K562 (cell line): ENCODE measurements at regions not wholly inside any gene's neighbourhood (a gene's known extent, or its start where the extent isn't known, plus 50 kb on each side); places are given as distances from the start of the nearest gene placed in this dataset.

Experiments used
- ATAC-seq: fragments of 200-7000 bp; cut with Tn5 transposase; 3 replicates; pipeline ENCODE4 v1.9.1; 2020; ENCODE audit warnings: moderate library complexity
- BruUV-seq: library from RNA; stranded (reverse); fragments of 400-500 nt; replicated peaks from 2 replicates; lab custom pipeline; 2021; lab: Mats Ljungman, UMichigan
- CTCF ChIA-PET: fragments of 300-600 bp; formaldehyde crosslinking; extraction: SDS; loops from one replicate; lab custom pipeline; 2021; ENCODE audit warnings: low intra/inter-chr PET ratio; lab: Yijun Ruan, JAX
- POLR2A ChIA-PET: fragments of 300-600, 350-650 bp; sonication (Branson Sonifier 250); formaldehyde crosslinking; extraction: SDS; loops from one replicate; lab custom pipeline; 2021; ENCODE audit warnings: antibody characterized with exemption, inconsistent platforms; lab: Yijun Ruan, JAX
- DNase-seq, 4 experiments: peaks; one replicate each; pipeline versions ENCODE4 v3.0.0 to v3.0.0-alpha.2; 2011 to 2018; ENCODE audit warnings: low spot score in 3 of 4, mixed read lengths in 3 of 4; ENCODE audit errors: extremely low read depth in 1 of 4
- FAIRE-seq: peaks from 2 replicates; lab custom pipeline; 2011; peaks lifted over from hg19 to GRCh38; lab: Jason Lieb, UNC
- H2AFZ ChIP-seq: 2 replicates; pipeline ENCODE4 v1.6.0; 2011; ENCODE audit warnings: low read depth, low read length, control low read depth, inconsistent platforms
- H3K27ac ChIP-seq: fragments of 200-600 bp; 3 replicates; pipeline ENCODE4 v1.8.0; 2011; ENCODE audit warnings: low read depth, mild to moderate bottlenecking, control low read depth, inconsistent platforms, low read length, moderate library complexity, mixed read lengths; ENCODE audit errors: extremely low read depth
- H3K27me3 ChIP-seq, 2 experiments: fragments of 300-600 bp in 1 of 2; 2 replicates in 1 of 2; 3 replicates in 1 of 2; pipeline versions ENCODE4 v1.6.0 to v1.8.0; 2011; ENCODE audit warnings: inconsistent platforms in 2 of 2, low read length in 2 of 2, mild to moderate bottlenecking in 1 of 2, mixed read lengths in 1 of 2, moderate library complexity in 1 of 2; ENCODE audit not compliant: control insufficient read depth in 2 of 2, insufficient read depth in 2 of 2
- H3K36me3 ChIP-seq: fragments of 300-600 bp; 3 replicates; pipeline ENCODE4 v1.8.0; 2011; ENCODE audit warnings: mild to moderate bottlenecking, low read length, inconsistent platforms; ENCODE audit not compliant: control insufficient read depth, insufficient read depth
- H3K4me1 ChIP-seq, 2 experiments: fragments of 200-600 bp in 1 of 2; replicated peaks in 1 of 2; 2 replicates in 1 of 2; 3 replicates in 1 of 2; pipeline versions ENCODE4 v1.5.1 to v1.8.0; 2011; ENCODE audit warnings: inconsistent platforms in 2 of 2, low read length in 2 of 2, mild to moderate bottlenecking in 1 of 2, mixed read lengths in 1 of 2, moderate library complexity in 1 of 2; ENCODE audit not compliant: control insufficient read depth in 2 of 2, insufficient read depth in 2 of 2
- H3K4me2 ChIP-seq: 2 replicates; pipeline ENCODE4 v1.6.1; 2011; ENCODE audit warnings: low read length, control low read depth, inconsistent platforms, mixed read lengths; ENCODE audit not compliant: insufficient read depth
- H3K4me3 ChIP-seq: fragments of 200-600 bp; sonication (generic), shearing (Covaris generic); 2 replicates; pipeline ENCODE4 v1.5.1; 2016; ENCODE audit warnings: control low read depth, inconsistent platforms
- H3K79me2 ChIP-seq: fragments of 200-600 bp; 3 replicates; pipeline ENCODE4 v1.8.0; 2011; ENCODE audit warnings: low read length, inconsistent platforms; ENCODE audit not compliant: control insufficient read depth, insufficient read depth
- H3K9ac ChIP-seq, 2 experiments: 2 replicates each; pipeline versions ENCODE4 v1.6.0 to v1.6.1; 2011; ENCODE audit warnings: low read depth in 2 of 2, low read length in 2 of 2, control low read depth in 1 of 2, inconsistent platforms in 1 of 2, mild to moderate bottlenecking in 1 of 2, mixed read lengths in 1 of 2; ENCODE audit not compliant: insufficient read depth in 1 of 2
- H3K9me1 ChIP-seq: one replicate; pipeline ENCODE4 v1.6.0; 2011; ENCODE audit warnings: inconsistent platforms, mild to moderate bottlenecking, low read length, moderate library complexity; ENCODE audit not compliant: control insufficient read depth, insufficient read depth
- H3K9me3 ChIP-seq: replicated peaks from 2 replicates; pipeline ENCODE4 v1.5.1; 2011; ENCODE audit warnings: low read depth, low read length, inconsistent platforms; ENCODE audit not compliant: control insufficient read depth, insufficient read depth
- H4K20me1 ChIP-seq: replicated peaks from 2 replicates; pipeline ENCODE4 v1.6.1; 2011; ENCODE audit warnings: low read length, inconsistent platforms, mixed read lengths; ENCODE audit not compliant: control insufficient read depth, insufficient read depth
- EGR1 ChIP-seq: fragments of 450-650 bp; conservative IDR thresholded peaks from 2 replicates; pipeline ENCODE4 v1.6.1; 2017; ENCODE audit warnings: mild to moderate bottlenecking
- FIP1L1 ChIP-seq: fragments of 200-400 bp; formaldehyde crosslinking; IDR thresholded peaks from 2 replicates; pipeline ENCODE4 v1.6.1; 2018; ENCODE audit warnings: mild to moderate bottlenecking, low read depth, low read length; ENCODE audit not compliant: poor library complexity, severe bottlenecking
- KHSRP ChIP-seq: fragments of 450-650 bp; IDR thresholded peaks from 2 replicates; pipeline ENCODE4 v1.6.1; 2017
- MYBL2 ChIP-seq, 2 experiments: fragments of 450-650 bp in 1 of 2; sonication (generic) in 1 of 2; formaldehyde crosslinking in 1 of 2; IDR thresholded peaks; 2 replicates each; pipeline versions ENCODE4 v1.6.1 to v1.8.1; 2017 to 2022; ENCODE audit warnings: borderline replicate concordance in 1 of 2, inconsistent platforms in 1 of 2, low read depth in 1 of 2, mild to moderate bottlenecking in 1 of 2, missing genetic modification reagents in 1 of 2, moderate library complexity in 1 of 2
- POLR2G ChIP-seq: fragments of 200-400 bp; formaldehyde crosslinking; IDR thresholded peaks from 2 replicates; pipeline ENCODE4 v1.6.1; 2017; ENCODE audit warnings: low read depth, mild to moderate bottlenecking, antibody characterized with exemption, low read length, moderate library complexity
- RBM17 ChIP-seq: fragments of 200-400 bp; formaldehyde crosslinking; IDR thresholded peaks from 2 replicates; pipeline ENCODE4 v1.6.1; 2017; ENCODE audit warnings: low read depth, mild to moderate bottlenecking, low read length, borderline replicate concordance
- SUPT5H ChIP-seq: fragments of 450-650 bp; IDR thresholded peaks from 2 replicates; pipeline ENCODE4 v1.6.1; 2016
- TAF1 ChIP-seq: IDR thresholded peaks from 2 replicates; pipeline ENCODE4 v1.6.1; 2011; ENCODE audit warnings: mild to moderate bottlenecking, low read length, moderate library complexity; ENCODE audit not compliant: insufficient read depth, control insufficient read depth, severe bottlenecking; ENCODE audit errors: extremely low read depth
- TCF7L2 ChIP-seq: fragments of 150-350 bp; IDR thresholded peaks from 2 replicates; pipeline ENCODE4 v1.6.1; 2016; ENCODE audit warnings: low read depth, mild to moderate bottlenecking, low read length, moderate library complexity
- TEAD2 ChIP-seq: fragments of 450-650 bp; IDR thresholded peaks from 2 replicates; pipeline ENCODE4 v1.6.1; 2016; ENCODE audit warnings: missing genetic modification characterization, control low read depth, missing compliant biosample characterization
- TFE3 ChIP-seq: fragments of 450-650 bp; formaldehyde crosslinking; IDR thresholded peaks from 2 replicates; pipeline ENCODE4 v1.4.0; 2020; ENCODE audit warnings: mild to moderate bottlenecking, mixed read lengths
- ZBTB17 ChIP-seq: fragments of 450-650 bp; formaldehyde crosslinking; IDR thresholded peaks from 2 replicates; pipeline ENCODE4 v1.4.0; 2020; ENCODE audit warnings: mild to moderate bottlenecking
- ZNF184 ChIP-seq: sonication (generic); formaldehyde crosslinking; IDR thresholded peaks from 2 replicates; pipeline ENCODE4 v1.5.0; 2020; ENCODE audit warnings: missing genetic modification reagents
- ZNF316 ChIP-seq: fragments of 450-650 bp; IDR thresholded peaks from 2 replicates; pipeline ENCODE4 v1.6.1; 2016
- WGBS: fragments of 100-300 bp; shearing (Covaris generic); methylation state at CpG from one replicate; pipeline ENCODE4 v1.1.6; 2016; ENCODE audit warnings: low coverage, mixed read lengths; ENCODE audit not compliant: insufficient coverage; ENCODE audit errors: missing lambda C conversion rate; 5-methylcytosine and 5-hydroxymethylcytosine counted together
- in situ Hi-C: fragments of 300-500 bp; cut with MboI; formaldehyde crosslinking; loops from 4 replicates; pipeline ENCODE4 v1.15.0; 2018; ENCODE audit warnings: inconsistent platforms, mixed read lengths
- intact Hi-C: fragments of 100-400 bp; cut with micrococcal nuclease; formaldehyde crosslinking; loops from 2 replicates; pipeline ENCODE4 v1.14.2; 2022
- TF ChIP-seq, protein P1 (sequence below): fragments of 250-450 bp; sonication (Bioruptor Pico); IDR thresholded peaks from 2 replicates; pipeline ENCODE4 v1.5.0; 2021; ENCODE audit warnings: mild to moderate bottlenecking, borderline replicate concordance

DNA sequence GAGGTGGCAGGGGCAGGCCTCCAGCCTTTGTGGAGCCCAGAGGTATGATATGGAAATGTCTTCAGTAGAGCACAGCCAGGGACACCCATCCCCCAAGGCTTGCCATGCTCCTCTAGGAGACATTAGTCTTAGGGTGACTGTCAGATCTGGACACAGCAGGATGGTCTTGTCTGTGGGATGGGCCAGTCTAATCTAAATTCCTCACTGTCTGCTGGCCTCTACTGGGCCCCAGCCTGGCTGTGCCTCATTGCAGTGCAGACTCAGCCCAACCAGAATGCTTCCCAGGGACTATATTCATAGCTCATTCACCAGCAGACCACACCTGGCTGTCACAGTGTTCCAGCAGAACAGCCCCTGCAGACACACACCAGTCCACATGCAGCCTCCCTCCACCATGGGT lies 129.5 kb upstream of the MRPS30 start (continued):
- TF ChIP-seq ZBTB17 (CRISPR knock-in tag) (no peak), ZNF316 (no peak), MYBL2 (IDR thresholded peaks at IDR 0.05; ENCODE audit: low read depth) (no peak), MYBL2 (CRISPR knock-in tag; IDR thresholded peaks at IDR 0.05; ENCODE audit: borderline replicate concordance) (no peak), FIP1L1 (no peak)
- TF ChIP-seq, protein P1, sequence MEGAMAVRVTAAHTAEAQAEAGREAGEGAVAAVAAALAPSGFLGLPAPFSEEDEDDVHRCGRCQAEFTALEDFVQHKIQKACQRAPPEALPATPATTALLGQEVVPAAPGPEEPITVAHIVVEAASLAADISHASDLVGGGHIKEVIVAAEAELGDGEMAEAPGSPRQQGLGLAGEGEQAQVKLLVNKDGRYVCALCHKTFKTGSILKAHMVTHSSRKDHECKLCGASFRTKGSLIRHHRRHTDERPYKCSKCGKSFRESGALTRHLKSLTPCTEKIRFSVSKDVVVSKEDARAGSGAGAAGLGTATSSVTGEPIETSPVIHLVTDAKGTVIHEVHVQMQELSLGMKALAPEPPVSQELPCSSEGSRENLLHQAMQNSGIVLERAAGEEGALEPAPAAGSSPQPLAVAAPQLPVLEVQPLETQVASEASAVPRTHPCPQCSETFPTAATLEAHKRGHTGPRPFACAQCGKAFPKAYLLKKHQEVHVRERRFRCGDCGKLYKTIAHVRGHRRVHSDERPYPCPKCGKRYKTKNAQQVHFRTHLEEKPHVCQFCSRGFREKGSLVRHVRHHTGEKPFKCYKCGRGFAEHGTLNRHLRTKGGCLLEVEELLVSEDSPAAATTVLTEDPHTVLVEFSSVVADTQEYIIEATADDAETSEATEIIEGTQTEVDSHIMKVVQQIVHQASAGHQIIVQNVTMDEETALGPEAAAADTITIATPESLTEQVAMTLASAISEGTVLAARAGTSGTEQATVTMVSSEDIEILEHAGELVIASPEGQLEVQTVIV (CRISPR knock-in tag) = no peak
- TF ChIP-seq, all 486 proteins: peak for 0

- Histone ChIP-seq H3K4me2 (no peak overlapping the region), H3K79me2 (no peaks in the 10 kb centered on the region), H3K9me3 (no peaks in the 10 kb centered on the region), H3K9ac (no peak overlapping the region)
- CTCF ChIA-PET = no interaction called here
- TF ChIP-seq SUPT5H (no peak), TCF7L2 (no peak), TFE3 (no peak), ZNF184 (no peak), POLR2G (no peak), RBM17 (no peak), EGR1 (no peak), TAF1 (no peak), KHSRP (no peak), TEAD2 (no peak)
- TF ChIP-seq, all 486 proteins: peak for 0
- H2AFZ ChIP-seq = no peak overlapping the region
- DNase-seq = no peak
- H3K9me1 ChIP-seq = no peaks in the 10 kb centered on the region
- BruUV-seq = no TSS peak
- H3K27me3 ChIP-seq = no peaks in the 10 kb centered on the region
- no peaks in the 10 kb centered on the region for H3K4me1 ChIP-seq
- no peak overlapping the region for H3K4me3 ChIP-seq
- H4K20me1 ChIP-seq = no peaks in the 10 kb centered on the region
- WGBS = 0% methylated on average over 5 of the region's 5 CpGs
- intact Hi-C loops (no loop called here), in situ Hi-C loops (no loop called here)
- no peak for FAIRE-seq
- H3K27ac ChIP-seq = no peak overlapping the region
- no peaks in the 10 kb centered on the region for H3K36me3 ChIP-seq
- no peak for ATAC-seq
- POLR2A ChIA-PET = no interaction called here
Measured at GRCh38 chr5:44675296-44675695, 133.5 kb upstream of the MRPS30 start.
